22Rv1 (cell line): ENCODE measurements at regions not wholly inside any gene's neighbourhood (a gene's known extent, or its start where the extent isn't known, plus 50 kb on each side); places are given as distances from the start of the nearest gene placed in this dataset.

Experiments used
- CTCF ChIP-seq: fragments of 450-650 bp; IDR thresholded peaks from 2 replicates; pipeline ENCODE4 v1.5.1; 2017; ENCODE audit warnings: mild to moderate bottlenecking
- ZFX ChIP-seq: fragments of 450-650 bp; IDR thresholded peaks from 2 replicates; pipeline ENCODE4 v1.6.1; 2017; ENCODE audit warnings: antibody characterized with exemption, borderline replicate concordance

GRCh38 chr2:150586858-150587257, 99.4 kb upstream of the RND3 start:
- TF ChIP-seq CTCF (no peak), ZFX (no peak)
